HEK293T (cell line): ENCODE measurements at regions not wholly inside any gene's neighbourhood (a gene's known extent, or its start where the extent isn't known, plus 50 kb on each side); places are given as distances from the start of the nearest gene placed in this dataset.

Experiments used
- ARNT ChIP-seq: fragments of 450-650 bp; IDR thresholded peaks from 2 replicates; pipeline ENCODE4 v1.6.1; 2017; ENCODE audit warnings: mild to moderate bottlenecking
- CTBP1 ChIP-seq: fragments of 450-650 bp; IDR thresholded peaks from 2 replicates; pipeline ENCODE4 v1.6.1; 2016; ENCODE audit warnings: borderline replicate concordance
- FOXA1 ChIP-seq: fragments of 450-650 bp; IDR thresholded peaks from 2 replicates; pipeline ENCODE4 v1.6.1; 2016; ENCODE audit warnings: mild to moderate bottlenecking
- FOXM1 ChIP-seq: fragments of 450-650 bp; IDR thresholded peaks from 2 replicates; pipeline ENCODE4 v1.6.1; 2017; ENCODE audit warnings: mild to moderate bottlenecking, borderline replicate concordance
- HDGF ChIP-seq: fragments of 450-650 bp; IDR thresholded peaks from 2 replicates; pipeline ENCODE4 v1.6.1; 2017; ENCODE audit warnings: antibody characterized with exemption, borderline replicate concordance
- SP1 ChIP-seq: fragments of 450-650 bp; IDR thresholded peaks from 2 replicates; pipeline ENCODE4 v1.6.1; 2017
- SUZ12 ChIP-seq: fragments of 450-650 bp; IDR thresholded peaks from 2 replicates; pipeline ENCODE4 v1.6.1; 2016; ENCODE audit warnings: mild to moderate bottlenecking
- TARDBP ChIP-seq: fragments of 450-650 bp; IDR thresholded peaks from 2 replicates; pipeline ENCODE4 v1.6.1; 2016
- ZNF384 ChIP-seq: fragments of 450-650 bp; IDR thresholded peaks from 2 replicates; pipeline ENCODE4 v1.6.1; 2016
- TF ChIP-seq, protein P1 (sequence below): fragments of 450-650 bp; IDR thresholded peaks from 2 replicates; pipeline ENCODE4 v1.6.1; 2016

DNA sequence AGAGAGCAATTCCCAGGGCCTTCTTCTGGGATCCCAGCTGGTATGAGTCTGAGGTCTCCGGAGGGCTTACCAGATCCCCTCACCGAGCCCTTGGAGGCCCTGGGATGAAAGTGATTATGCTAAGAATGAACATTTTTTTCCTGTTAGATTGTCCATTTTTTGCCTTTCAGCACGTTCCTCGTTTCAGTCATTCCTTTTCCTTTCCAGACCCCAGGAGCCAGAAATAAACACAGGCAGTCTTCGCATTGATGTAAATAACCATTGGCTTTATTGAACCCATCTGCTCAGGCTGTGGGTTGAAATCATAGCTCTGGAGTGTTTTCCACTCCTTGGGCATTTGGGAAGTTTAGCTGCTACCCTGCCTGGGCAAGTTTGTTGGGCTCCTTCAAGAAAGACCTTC, 320.9 kb upstream of the AUTS2 start:
- TF ChIP-seq ZNF384 (no peak), SUZ12 (no peak), FOXA1 (no peak), SP1 (no peak), ARNT (no peak), FOXM1 (no peak), HDGF (no peak), TARDBP (no peak), CTBP1 (no peak)
- TF ChIP-seq, protein P1, sequence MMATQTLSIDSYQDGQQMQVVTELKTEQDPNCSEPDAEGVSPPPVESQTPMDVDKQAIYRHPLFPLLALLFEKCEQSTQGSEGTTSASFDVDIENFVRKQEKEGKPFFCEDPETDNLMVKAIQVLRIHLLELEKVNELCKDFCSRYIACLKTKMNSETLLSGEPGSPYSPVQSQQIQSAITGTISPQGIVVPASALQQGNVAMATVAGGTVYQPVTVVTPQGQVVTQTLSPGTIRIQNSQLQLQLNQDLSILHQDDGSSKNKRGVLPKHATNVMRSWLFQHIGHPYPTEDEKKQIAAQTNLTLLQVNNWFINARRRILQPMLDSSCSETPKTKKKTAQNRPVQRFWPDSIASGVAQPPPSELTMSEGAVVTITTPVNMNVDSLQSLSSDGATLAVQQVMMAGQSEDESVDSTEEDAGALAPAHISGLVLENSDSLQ: no peak
